ENCODE measurements at regions not wholly inside any gene's neighbourhood (a gene's known extent, or its start where the extent isn't known, plus 50 kb on each side); places are given as distances from the start of the nearest gene placed in this dataset.
"Not testable (repeated sequence)": the region's sequence is repeated elsewhere in the genome, so short reads cannot be mapped to it uniquely, and the experiment has no call there.

- H3K4me3 ChIP-seq (ENCODE audit: low read depth, low read length): no peak overlapping the region
- no peak for DNase-seq (ENCODE audit: low read depth, low spot score)
- no peak for TF ChIP-seq CTCF (IDR thresholded peaks at IDR 0.05; ENCODE audit: low read depth, low read length)
- in situ Hi-C loops (cut with HindIII; ENCODE audit: low sequenced_read_pairs): no loop called here
Observed at GRCh38 chr6:114952229-114952628, 609.4 kb upstream of the HS3ST5 start.

DNA sequence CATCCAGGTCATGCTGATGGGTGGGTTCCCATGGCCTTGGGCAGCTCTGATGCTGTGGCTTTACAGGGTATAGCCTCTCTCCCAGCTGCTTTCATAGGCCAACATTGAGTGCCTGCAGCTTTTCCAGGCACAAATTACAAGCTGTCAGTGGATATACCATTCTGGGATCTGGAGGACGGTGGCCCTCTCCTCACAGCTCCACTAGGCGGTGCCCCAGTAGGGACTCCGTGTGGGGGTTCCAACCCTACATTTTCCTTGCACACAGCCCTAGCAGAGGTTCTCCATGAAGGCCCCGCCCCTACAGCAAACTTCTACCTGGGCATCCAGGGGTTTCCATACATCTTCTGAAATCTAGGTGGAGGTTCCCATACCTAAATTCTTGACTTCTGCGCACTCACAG, 602.6 kb upstream of the HS3ST5 start:
- no peak for TF ChIP-seq CTCF (IDR thresholded peaks at IDR 0.05; ENCODE audit: low read depth, low read length)
- no peak for DNase-seq (ENCODE audit: low read depth, low spot score)
- H3K4me3 ChIP-seq (ENCODE audit: low read depth, low read length): no peak overlapping the region
- in situ Hi-C loops (cut with HindIII; ENCODE audit: low sequenced_read_pairs): no loop called here

DNA sequence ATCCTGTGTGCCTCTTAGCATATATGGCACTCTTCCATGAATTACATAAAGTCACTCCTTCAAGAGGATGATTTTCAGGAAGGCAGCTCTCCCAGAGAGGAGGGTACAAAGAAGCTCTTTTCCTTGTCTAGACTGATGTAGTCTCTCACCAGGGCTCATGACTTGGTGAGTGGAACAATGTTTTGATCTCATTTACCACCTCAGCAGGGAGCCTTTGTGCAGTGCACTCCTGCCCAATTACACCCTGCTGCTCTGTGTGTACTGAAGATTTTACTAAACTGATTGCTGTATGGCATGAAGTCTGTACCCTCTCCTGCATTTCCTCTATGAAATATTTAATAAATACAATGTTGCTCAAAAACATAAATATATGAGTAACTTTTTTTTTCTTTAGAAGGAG, 598.3 kb upstream of the HS3ST5 start:
- in situ Hi-C loops (cut with HindIII; ENCODE audit: low sequenced_read_pairs): no loop called here
- no peak for DNase-seq (ENCODE audit: low read depth, low spot score)
- no peak for TF ChIP-seq CTCF (IDR thresholded peaks at IDR 0.05; ENCODE audit: low read depth, low read length)
- H3K4me3 ChIP-seq (ENCODE audit: low read depth, low read length): no peak overlapping the region

- no peak for TF ChIP-seq CTCF (IDR thresholded peaks at IDR 0.05; ENCODE audit: low read depth, low read length)
- no peak for DNase-seq (ENCODE audit: low read depth, low spot score)
- H3K4me3 ChIP-seq (ENCODE audit: low read depth, low read length): no peak overlapping the region
- in situ Hi-C loops (cut with HindIII; ENCODE audit: low sequenced_read_pairs): no loop called here
Observed at GRCh38 chr6:114940181-114940580, 597.4 kb upstream of the HS3ST5 start.

DNA sequence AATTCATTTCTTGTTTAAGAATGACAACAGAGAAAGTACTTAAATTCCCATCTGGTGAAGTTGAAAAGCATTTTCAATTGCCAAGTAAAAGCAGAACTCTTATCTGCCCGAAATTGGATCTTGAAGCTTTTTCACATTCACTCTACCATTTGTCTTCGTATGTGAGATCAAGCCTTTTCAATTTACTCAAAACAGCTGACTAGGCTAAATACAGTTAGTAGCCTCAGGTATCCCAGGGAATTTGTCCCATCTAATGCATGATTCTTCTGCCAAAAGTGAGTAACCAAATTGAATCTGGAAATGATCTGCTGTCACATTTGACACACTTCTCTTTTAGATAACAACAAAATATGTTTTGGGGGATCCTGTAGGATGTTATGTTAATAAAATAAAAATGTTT, 596.8 kb upstream of the HS3ST5 start:
- in situ Hi-C loops (cut with HindIII; ENCODE audit: low sequenced_read_pairs): no loop called here
- no peak for DNase-seq (ENCODE audit: low read depth, low spot score)
- no peak for TF ChIP-seq CTCF (IDR thresholded peaks at IDR 0.05; ENCODE audit: low read depth, low read length)
- H3K4me3 ChIP-seq (ENCODE audit: low read depth, low read length): no peak overlapping the region

DNA sequence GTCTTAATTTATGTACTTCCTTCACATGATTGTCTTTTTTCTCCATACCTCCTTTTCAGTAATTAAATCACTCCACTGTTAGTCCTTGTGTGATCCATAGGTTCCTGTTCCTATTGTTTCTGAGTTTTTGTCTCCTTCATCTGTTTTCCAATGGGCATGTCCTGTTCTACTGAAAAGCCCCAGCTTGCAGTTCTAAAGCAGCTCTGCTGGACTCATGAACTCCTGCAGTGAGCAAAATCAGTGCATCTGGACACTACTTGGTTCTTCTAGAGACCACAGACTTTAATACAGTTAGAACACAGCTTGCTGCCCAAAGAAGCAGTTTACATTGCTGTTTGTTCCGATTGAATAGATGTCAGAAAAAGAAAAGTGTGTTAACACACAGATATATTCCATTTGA, 593.3 kb upstream of the HS3ST5 start:
- in situ Hi-C loops (cut with HindIII; ENCODE audit: low sequenced_read_pairs): no loop called here
- TF ChIP-seq CTCF (IDR thresholded peaks at IDR 0.05; ENCODE audit: low read depth, low read length): no peak
- no peak overlapping the region for H3K4me3 ChIP-seq (ENCODE audit: low read depth, low read length)
- no peak for DNase-seq (ENCODE audit: low read depth, low spot score)

GRCh38 chr6:114934079-114934478, 591.3 kb upstream of the HS3ST5 start:
- in situ Hi-C loops (cut with HindIII; ENCODE audit: low sequenced_read_pairs): no loop called here
- no peak overlapping the region for H3K4me3 ChIP-seq (ENCODE audit: low read depth, low read length)
- TF ChIP-seq CTCF (IDR thresholded peaks at IDR 0.05; ENCODE audit: low read depth, low read length): no peak
- no peak for DNase-seq (ENCODE audit: low read depth, low spot score)

DNA sequence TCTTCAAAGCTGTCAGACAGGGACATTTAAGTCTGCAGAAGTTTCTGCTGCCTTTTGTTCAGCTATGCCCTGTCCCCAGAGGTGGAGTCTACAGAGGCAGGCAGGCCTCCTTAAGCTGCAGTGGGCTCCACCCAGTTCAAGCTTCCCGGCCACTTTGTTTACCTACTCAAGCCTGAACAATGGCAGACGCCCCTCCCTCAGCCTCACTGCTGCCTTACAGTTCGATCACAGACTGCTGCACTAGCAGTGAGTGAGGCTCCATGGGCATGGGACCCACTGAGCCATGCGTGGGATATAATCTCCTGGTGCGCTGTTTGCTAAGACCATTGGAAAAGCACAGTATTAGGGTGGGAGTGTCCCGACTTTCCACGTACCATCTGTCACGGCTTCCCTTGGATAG, 585.9 kb upstream of the HS3ST5 start:
- in situ Hi-C loops (cut with HindIII; ENCODE audit: low sequenced_read_pairs); H3K4me3 ChIP-seq (ENCODE audit: low read depth, low read length); DNase-seq (ENCODE audit: low read depth, low spot score): not testable (repeated sequence)

Data from astrocyte of the spinal cord (primary cell).